SK-N-MC (cell line): ENCODE measurements at regions not wholly inside any gene's neighbourhood (a gene's known extent, or its start where the extent isn't known, plus 50 kb on each side); places are given as distances from the start of the nearest gene placed in this dataset.

Source experiments
- EZH2 ChIP-seq: fragments of 200-600 bp; sonication (generic); IDR thresholded peaks from one replicate; pipeline ENCODE4 v1.6.1; 2017; ENCODE audit warnings: antibody characterized with exemption
- FOXP2 ChIP-seq: optimal IDR thresholded peaks from 2 replicates; pipeline ENCODE3; 2011; ENCODE audit warnings: mild to moderate bottlenecking, moderate library complexity; ENCODE audit not compliant: insufficient read depth; ENCODE audit errors: extremely low read length, control extremely low read depth
- POLR2AphosphoS5 ChIP-seq: IDR thresholded peaks from 2 replicates; pipeline ENCODE4 v1.6.1; 2012; ENCODE audit warnings: mild to moderate bottlenecking, low read depth, low read length, borderline replicate concordance

DNA sequence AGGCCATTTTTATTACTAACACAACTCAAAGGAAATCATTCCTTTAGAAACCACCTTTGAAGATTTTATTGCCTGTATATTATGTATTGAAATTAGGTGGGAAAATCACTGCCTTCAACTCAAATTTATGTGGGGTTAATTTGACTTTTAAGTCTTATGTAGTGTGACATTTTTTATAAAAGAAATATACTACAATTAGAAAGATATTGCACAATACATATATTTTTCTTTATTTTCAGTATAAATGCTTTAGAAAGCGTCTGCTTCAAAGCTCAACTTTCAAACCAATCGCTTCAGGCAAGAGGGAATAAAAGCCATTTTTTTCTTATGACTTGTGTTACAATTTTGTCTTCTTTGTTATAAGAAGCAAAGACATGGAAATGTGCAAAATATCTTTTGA, 337.4 kb upstream of the ZWINT start:
- TF ChIP-seq POLR2AphosphoS5 (no peak), EZH2 (no peak), FOXP2 (no peak)
